Mesothelial cell of epicardium (in vitro differentiated cells): ENCODE measurements at regions not wholly inside any gene's neighbourhood (a gene's known extent, or its start where the extent isn't known, plus 50 kb on each side); places are given as distances from the start of the nearest gene placed in this dataset.

Source experiments
- DNase-seq, 2 experiments: peaks; one replicate each; pipeline ENCODE4 v3.0.0; 2021; ENCODE audit warnings: low spot score in 2 of 2; ENCODE audit not compliant: unreplicated experiment in 2 of 2
- H3K27ac Mint-ChIP-seq: 2 replicates; pipeline ENCODE4 v1.8.0; 2021; ENCODE audit warnings: mixed read lengths
- H3K27me3 Mint-ChIP-seq: 2 replicates; pipeline ENCODE4 v1.8.0; 2021; ENCODE audit warnings: low read depth, mixed read lengths
- H3K36me3 Mint-ChIP-seq: 2 replicates; pipeline ENCODE4 v1.8.0; 2021; ENCODE audit warnings: mixed read lengths
- H3K4me1 Mint-ChIP-seq: 2 replicates; pipeline ENCODE4 v1.8.0; 2021; ENCODE audit warnings: mixed read lengths
- H3K4me3 Mint-ChIP-seq: 2 replicates; pipeline ENCODE4 v1.8.0; 2021; ENCODE audit warnings: mild to moderate bottlenecking, moderate library complexity, mixed read lengths
- H3K9me3 Mint-ChIP-seq: 2 replicates; pipeline ENCODE4 v1.8.0; 2021; ENCODE audit warnings: mixed read lengths
- CTCF ChIP-seq: fragments of 200-600 bp; sonication (generic); IDR thresholded peaks from one replicate; pipeline ENCODE4 v1.5.0; 2021; ENCODE audit warnings: antibody characterized with exemption; ENCODE audit not compliant: unreplicated experiment

- peaks cover 14% of the 10 kb centered on the region for H3K4me1 Mint-ChIP-seq
- no peak overlapping the region for H3K27ac Mint-ChIP-seq
- no peak for DNase-seq
- H3K4me3 Mint-ChIP-seq = no peak overlapping the region
- H3K36me3 Mint-ChIP-seq = no peaks in the 10 kb centered on the region
- H3K9me3 Mint-ChIP-seq = no peaks in the 10 kb centered on the region
- no peak for TF ChIP-seq CTCF
- peaks cover 21% of the 10 kb centered on the region for H3K27me3 Mint-ChIP-seq
These were observed 216.5 kb downstream of the TFAP2C start for GRCh38 chr20:56845546-56846086.

- no peaks in the 10 kb centered on the region for H3K9me3 Mint-ChIP-seq
These were observed 219.5 kb downstream of the TFAP2C start for GRCh38 chr20:56848561-56848960.

GRCh38 chr20:56851552-56851951 is 222.4 kb downstream of the TFAP2C start:
- Mint-ChIP-seq H3K36me3 (no peaks in the 10 kb centered on the region), H3K4me3 (no peak overlapping the region), H3K27me3 (peaks cover 8% of the 10 kb centered on the region), H3K4me1 (peaks cover 5% of the 10 kb centered on the region), H3K27ac (no peak overlapping the region), H3K9me3 (no peaks in the 10 kb centered on the region)
- no peak for TF ChIP-seq CTCF
- no peak for DNase-seq

More at GRCh38 chr20:56848561-56848960, 219.5 kb downstream of the TFAP2C start:
- H3K4me3 Mint-ChIP-seq = no peak overlapping the region
- H3K27ac Mint-ChIP-seq = no peak overlapping the region
- no peak for DNase-seq
- no peaks in the 10 kb centered on the region for H3K36me3 Mint-ChIP-seq
- H3K4me1 Mint-ChIP-seq = peaks cover 5% of the 10 kb centered on the region
- no peak for TF ChIP-seq CTCF
- peaks cover 12% of the 10 kb centered on the region for H3K27me3 Mint-ChIP-seq

GRCh38 chr20:56855708-56856107 is 226.6 kb downstream of the TFAP2C start:
- no peaks in the 10 kb centered on the region for H3K36me3 Mint-ChIP-seq
- TF ChIP-seq CTCF = no peak
- peaks cover 4% of the 10 kb centered on the region for H3K27me3 Mint-ChIP-seq
- H3K4me1 Mint-ChIP-seq = peaks cover 23% of the 10 kb centered on the region
- no peak overlapping the region for H3K27ac Mint-ChIP-seq
- H3K9me3 Mint-ChIP-seq = no peaks in the 10 kb centered on the region
- no peak for DNase-seq
- no peak overlapping the region for H3K4me3 Mint-ChIP-seq

GRCh38 chr20:56857950-56858349 is 228.8 kb downstream of the TFAP2C start:
- Mint-ChIP-seq H3K4me1 (peaks cover 27% of the 10 kb centered on the region), H3K4me3 (no peak overlapping the region), H3K36me3 (no peaks in the 10 kb centered on the region), H3K27ac (no peak overlapping the region), H3K27me3 (peaks cover 4% of the 10 kb centered on the region), H3K9me3 (no peaks in the 10 kb centered on the region)
- no peak for DNase-seq
- no peak for TF ChIP-seq CTCF
